WTC11 (cell line): ENCODE measurements at regions not wholly inside any gene's neighbourhood (a gene's known extent, or its start where the extent isn't known, plus 50 kb on each side); places are given as distances from the start of the nearest gene placed in this dataset.

Experiments used
- ELF4 ChIP-seq: sonication (generic); formaldehyde crosslinking; IDR thresholded peaks from 2 replicates; pipeline ENCODE4 v1.8.1; 2022; ENCODE audit warnings: low read depth, mild to moderate bottlenecking, moderate library complexity, missing genetic modification reagents
- SP1 ChIP-seq: sonication (generic); formaldehyde crosslinking; conservative IDR thresholded peaks from 2 replicates; pipeline ENCODE4 v1.8.1; 2022; ENCODE audit warnings: missing genetic modification reagents
- TF ChIP-seq, protein P1 (sequence below): sonication (generic); formaldehyde crosslinking; IDR thresholded peaks from 2 replicates; pipeline ENCODE4 v1.8.1; 2023; ENCODE audit warnings: mild to moderate bottlenecking, missing genetic modification reagents, moderate library complexity
- TF ChIP-seq, protein P2 (sequence below): sonication (generic); formaldehyde crosslinking; IDR thresholded peaks from 2 replicates; pipeline ENCODE4 v1.8.0; 2022; ENCODE audit warnings: mild to moderate bottlenecking, missing genetic modification reagents
- TF ChIP-seq, protein P3 (sequence below): fragments of 200-600 bp; IDR thresholded peaks from 2 replicates; pipeline ENCODE4 v1.8.0; 2022; ENCODE audit warnings: antibody characterized with exemption

DNA sequence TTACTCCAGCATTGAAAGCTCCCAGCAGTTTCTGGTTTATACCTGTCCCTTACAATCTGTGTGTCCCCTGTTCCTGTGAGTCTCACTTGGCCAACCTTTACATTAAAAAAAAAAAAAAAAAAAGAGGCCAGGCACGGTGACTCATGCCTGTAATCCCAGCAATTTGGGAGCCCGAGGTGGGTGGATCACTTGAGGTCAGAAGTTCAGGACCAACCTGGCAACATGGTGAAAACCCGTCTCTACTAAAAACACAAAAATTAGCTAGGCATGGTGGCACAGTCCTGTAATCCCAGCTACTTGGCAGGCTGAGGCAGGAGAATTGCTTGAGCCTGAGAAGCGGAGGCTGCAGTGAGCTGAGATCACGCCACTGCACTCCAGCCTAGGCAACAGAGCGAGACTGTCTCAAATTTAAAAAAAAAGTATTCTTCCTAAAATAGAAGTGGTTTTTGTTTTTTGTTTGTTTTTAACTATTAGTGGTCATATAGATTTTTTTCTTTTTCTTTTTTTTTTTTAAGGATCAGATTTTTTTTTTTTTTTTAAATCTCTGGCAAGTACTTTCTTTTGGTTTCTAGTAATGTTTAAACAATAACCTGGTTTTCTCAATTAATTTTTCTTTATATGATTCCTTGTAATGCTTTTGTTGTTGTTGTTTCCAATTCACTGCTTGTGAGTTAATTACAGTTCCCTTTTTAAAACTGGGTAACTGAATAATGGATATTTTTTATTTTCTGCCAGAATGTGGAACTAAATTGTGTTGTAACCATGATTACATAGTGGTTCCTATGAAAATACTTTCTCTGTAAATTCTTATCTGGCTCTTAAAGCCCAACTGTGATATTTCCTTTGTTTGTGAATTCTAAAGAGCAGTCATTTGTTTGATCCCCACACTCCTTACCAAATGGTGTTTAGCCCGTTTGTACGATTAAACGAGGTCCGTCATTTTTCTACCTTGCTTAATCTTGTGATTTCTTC is 116.8 kb downstream of the CTAGE1 start:
- TF ChIP-seq SP1 = no peak
- TF ChIP-seq, protein P1, sequence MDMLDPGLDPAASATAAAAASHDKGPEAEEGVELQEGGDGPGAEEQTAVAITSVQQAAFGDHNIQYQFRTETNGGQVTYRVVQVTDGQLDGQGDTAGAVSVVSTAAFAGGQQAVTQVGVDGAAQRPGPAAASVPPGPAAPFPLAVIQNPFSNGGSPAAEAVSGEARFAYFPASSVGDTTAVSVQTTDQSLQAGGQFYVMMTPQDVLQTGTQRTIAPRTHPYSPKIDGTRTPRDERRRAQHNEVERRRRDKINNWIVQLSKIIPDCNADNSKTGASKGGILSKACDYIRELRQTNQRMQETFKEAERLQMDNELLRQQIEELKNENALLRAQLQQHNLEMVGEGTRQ (CRISPR knock-in tag) = no peak
- TF ChIP-seq ELF4 (CRISPR knock-in tag) = no peak
- TF ChIP-seq, protein P2, sequence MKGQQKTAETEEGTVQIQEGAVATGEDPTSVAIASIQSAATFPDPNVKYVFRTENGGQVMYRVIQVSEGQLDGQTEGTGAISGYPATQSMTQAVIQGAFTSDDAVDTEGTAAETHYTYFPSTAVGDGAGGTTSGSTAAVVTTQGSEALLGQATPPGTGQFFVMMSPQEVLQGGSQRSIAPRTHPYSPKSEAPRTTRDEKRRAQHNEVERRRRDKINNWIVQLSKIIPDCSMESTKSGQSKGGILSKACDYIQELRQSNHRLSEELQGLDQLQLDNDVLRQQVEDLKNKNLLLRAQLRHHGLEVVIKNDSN (CRISPR knock-in tag) = no peak
- TF ChIP-seq, protein P3, sequence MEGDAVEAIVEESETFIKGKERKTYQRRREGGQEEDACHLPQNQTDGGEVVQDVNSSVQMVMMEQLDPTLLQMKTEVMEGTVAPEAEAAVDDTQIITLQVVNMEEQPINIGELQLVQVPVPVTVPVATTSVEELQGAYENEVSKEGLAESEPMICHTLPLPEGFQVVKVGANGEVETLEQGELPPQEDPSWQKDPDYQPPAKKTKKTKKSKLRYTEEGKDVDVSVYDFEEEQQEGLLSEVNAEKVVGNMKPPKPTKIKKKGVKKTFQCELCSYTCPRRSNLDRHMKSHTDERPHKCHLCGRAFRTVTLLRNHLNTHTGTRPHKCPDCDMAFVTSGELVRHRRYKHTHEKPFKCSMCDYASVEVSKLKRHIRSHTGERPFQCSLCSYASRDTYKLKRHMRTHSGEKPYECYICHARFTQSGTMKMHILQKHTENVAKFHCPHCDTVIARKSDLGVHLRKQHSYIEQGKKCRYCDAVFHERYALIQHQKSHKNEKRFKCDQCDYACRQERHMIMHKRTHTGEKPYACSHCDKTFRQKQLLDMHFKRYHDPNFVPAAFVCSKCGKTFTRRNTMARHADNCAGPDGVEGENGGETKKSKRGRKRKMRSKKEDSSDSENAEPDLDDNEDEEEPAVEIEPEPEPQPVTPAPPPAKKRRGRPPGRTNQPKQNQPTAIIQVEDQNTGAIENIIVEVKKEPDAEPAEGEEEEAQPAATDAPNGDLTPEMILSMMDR = no peak
